Islet precursor cell (in vitro differentiated cells): ENCODE measurements at regions not wholly inside any gene's neighbourhood (a gene's known extent, or its start where the extent isn't known, plus 50 kb on each side); places are given as distances from the start of the nearest gene placed in this dataset.

ENCODE experiments used
- DNase-seq: peaks from one replicate; pipeline ENCODE4 v3.0.0-alpha.2; 2018

GRCh38 chr4:18686338-18687037, 664.9 kb upstream of the LCORL start:
- no peak for DNase-seq

- DNase-seq: no peak
Observed at GRCh38 chr4:18684932-18685331, 663.4 kb upstream of the LCORL start.

GRCh38 chr4:18676526-18676915, 655.0 kb upstream of the LCORL start:
- no peak for DNase-seq

GRCh38 chr4:18675586-18676525, 654.3 kb upstream of the LCORL start:
- DNase-seq: no peak

- DNase-seq: no peak
Observed at GRCh38 chr4:18670034-18670433, 648.5 kb upstream of the LCORL start.

GRCh38 chr4:18669390-18669789, 647.8 kb upstream of the LCORL start:
- no peak for DNase-seq

GRCh38 chr4:18666322-18666721, 644.8 kb upstream of the LCORL start:
- no peak for DNase-seq

GRCh38 chr4:18664171-18664570, 642.6 kb upstream of the LCORL start:
- DNase-seq: no peak

- DNase-seq: peak; percentile 59
Observed at GRCh38 chr4:18645351-18645750, 623.8 kb upstream of the LCORL start.

GRCh38 chr4:18641334-18641733, 619.8 kb upstream of the LCORL start:
- no peak for DNase-seq

- no peak for DNase-seq
Observed at GRCh38 chr4:18638031-18638430, 616.5 kb upstream of the LCORL start.

GRCh38 chr4:18636001-18636585, 614.5 kb upstream of the LCORL start:
- no peak for DNase-seq

- no peak for DNase-seq
Observed at GRCh38 chr4:18635531-18635930, 614.0 kb upstream of the LCORL start.

GRCh38 chr4:18631586-18631985, 610.0 kb upstream of the LCORL start:
- DNase-seq: no peak

GRCh38 chr4:18630218-18631110, 608.9 kb upstream of the LCORL start:
- no peak for DNase-seq

- no peak for DNase-seq
Observed at GRCh38 chr4:18627447-18628005, 606.0 kb upstream of the LCORL start.

GRCh38 chr4:18626996-18627395, 605.4 kb upstream of the LCORL start:
- no peak for DNase-seq

- no peak for DNase-seq
Observed at GRCh38 chr4:18626366-18626765, 604.8 kb upstream of the LCORL start.

GRCh38 chr4:18621186-18621585, 599.6 kb upstream of the LCORL start:
- no peak for DNase-seq

GRCh38 chr4:18616720-18617119, 595.2 kb upstream of the LCORL start:
- no peak for DNase-seq

GRCh38 chr4:18611026-18611425, 589.5 kb upstream of the LCORL start:
- no peak for DNase-seq

- DNase-seq: no peak
Observed at GRCh38 chr4:18608908-18609533, 587.5 kb upstream of the LCORL start.
